ENCODE measurements at regions not wholly inside any gene's neighbourhood (a gene's known extent, or its start where the extent isn't known, plus 50 kb on each side); places are given as distances from the start of the nearest gene placed in this dataset.
"Not testable (repeated sequence)": the region's sequence is repeated elsewhere in the genome, so short reads cannot be mapped to it uniquely, and the experiment has no call there.

DNA sequence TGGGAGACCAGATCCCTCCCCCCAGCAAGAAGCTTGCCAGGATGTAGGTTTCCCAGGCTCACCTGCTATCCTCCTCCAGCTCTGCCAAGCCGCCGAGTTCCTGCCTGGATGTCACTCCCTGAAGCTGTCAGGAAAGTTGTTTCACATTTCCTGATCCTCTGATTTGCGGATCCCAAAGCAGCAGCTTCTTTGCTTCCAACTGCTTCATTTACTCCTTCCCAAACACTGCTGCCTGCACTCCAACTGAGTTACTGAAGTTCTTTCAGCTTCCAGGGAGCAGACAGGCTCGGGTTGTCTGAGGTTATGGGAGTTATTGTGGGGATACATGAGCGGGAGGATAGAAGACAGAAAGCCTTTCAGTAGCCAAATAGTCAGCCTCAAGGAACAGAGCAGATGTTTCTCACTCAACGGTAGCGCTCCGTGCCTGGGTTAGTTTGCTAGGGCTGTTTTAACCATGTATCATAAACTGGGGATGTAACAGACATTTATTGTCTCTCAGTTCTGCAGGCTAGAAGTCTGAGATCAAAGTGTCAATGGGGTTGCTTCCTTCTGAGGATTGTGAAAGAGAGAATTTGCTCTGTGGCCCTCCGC, 516.0 kb downstream of the REEP3 start:
- no peak for DNase-seq

DNA sequence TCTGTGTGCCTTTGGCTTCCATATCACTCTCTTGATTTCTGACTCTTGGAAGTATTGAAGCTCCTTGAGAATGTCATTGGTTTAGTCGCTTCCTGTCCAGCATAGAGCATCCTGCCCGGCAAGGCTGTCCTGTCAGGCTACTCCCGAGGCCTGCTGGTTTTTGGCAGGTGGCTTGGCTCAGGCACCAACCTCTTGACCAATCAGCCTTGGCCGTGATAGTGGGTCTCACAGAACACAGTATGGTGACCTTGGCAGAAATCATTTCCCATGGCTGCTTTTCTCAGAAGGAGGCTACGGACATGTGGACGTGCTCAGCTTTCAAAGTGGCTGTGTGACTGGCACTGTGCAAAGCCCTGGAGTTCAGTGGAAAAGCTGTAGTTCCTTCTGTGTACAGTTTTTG, 516.9 kb downstream of the REEP3 start:
- DNase-seq = no peak

DNA sequence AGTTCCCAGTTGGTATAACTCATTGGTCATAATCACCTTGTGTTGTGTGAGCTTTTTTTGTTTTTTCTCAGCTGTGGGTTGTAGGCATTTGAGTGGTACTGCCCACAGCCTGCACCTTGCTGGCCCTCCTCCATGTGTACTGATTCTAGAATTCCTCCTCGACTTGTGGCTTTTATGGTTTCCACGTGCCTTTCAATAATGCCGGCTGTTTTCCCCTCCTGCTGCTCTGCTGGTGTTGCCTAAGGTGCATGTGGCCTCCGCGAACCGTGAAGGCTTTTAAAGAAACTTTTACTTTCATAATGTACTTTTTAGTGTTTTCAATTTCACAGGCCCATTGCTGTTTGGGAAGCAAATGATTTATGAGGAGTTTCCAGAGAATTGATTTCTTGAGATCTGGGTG, 518.0 kb downstream of the REEP3 start:
- DNase-seq = no peak

DNA sequence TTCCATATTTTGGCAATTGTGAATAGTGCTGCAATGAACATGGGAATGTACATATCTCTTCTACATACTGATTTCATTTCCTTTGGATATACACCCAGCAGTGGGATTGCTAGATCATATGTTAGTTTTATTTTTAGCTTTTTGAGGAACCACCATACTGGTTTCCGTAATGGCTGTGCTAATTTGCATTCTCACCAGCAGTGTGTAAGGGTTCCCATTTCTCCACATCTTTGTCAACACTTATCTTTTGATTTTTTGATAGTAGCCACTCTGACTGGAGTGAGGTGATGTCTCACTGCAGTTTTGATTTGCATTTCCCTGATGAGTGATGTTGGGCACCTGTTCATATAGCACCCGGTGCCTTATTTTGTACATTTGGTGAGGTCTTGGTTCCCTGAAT, 519.6 kb downstream of the REEP3 start:
- DNase-seq = no peak

DNA sequence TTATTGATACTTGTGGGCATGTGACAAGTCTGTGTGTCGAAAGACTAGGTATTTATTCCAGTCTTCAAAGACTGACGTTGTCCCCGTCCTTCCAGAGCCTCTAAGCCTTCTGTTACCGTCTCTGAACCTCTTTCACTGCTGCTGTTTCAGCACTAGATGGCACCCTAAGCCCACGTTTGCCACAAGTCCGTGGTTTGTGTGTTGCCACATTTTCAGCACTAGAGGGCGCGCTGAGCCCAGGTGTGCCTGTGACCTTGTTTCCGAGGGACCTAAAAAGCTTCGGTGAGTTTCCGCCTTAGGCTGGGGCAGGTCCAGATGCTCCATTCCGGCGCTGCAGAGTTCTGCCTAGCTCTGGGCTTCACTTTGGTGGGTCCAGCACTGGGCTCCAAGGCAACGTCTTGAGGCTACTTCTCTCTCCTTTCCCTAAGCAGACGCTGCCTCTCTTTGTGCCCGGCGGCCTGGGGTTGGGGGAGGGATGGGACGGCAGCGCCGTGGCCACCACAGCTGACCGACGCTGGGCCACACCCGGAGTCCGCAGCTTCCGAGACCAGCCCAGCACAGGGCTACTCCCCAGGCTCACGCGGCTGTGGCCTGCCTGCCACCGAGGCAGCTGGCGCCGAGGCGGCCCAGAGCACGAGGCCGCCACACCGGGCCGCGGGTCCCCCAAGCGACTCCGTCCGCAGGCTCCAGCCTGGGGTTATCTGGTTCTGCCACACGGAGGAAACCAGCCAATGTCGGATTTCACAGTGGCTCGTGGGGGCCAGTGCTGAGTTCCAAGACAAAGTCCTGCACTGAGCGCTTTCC, 520.2 kb downstream of the REEP3 start:
- no peak for DNase-seq

DNA sequence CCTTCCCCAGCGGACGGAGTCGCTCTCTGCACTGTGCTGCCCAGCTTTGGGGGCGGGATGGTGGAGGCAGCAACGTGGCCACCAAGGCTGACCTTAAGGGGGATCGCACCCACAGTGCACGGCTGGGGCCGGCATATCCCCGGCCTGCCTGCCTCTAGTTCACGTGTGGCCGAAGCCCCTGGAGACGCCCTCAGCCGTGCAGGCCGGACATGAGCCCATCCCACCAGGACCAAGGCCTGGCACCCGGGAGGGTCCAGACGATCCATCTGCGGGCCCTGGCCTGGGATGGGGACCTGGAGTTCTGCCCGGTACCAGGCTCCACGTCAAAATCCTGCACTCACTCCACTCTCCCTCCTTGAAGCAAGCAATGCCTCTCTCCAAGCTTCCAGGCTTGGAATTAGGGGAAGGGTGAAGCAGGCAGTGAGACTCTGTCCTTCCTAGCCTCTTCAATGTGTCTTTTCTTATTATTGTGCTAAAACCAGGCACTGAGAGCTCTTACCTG, 520.8 kb downstream of the REEP3 start:
- DNase-seq = no peak

DNA sequence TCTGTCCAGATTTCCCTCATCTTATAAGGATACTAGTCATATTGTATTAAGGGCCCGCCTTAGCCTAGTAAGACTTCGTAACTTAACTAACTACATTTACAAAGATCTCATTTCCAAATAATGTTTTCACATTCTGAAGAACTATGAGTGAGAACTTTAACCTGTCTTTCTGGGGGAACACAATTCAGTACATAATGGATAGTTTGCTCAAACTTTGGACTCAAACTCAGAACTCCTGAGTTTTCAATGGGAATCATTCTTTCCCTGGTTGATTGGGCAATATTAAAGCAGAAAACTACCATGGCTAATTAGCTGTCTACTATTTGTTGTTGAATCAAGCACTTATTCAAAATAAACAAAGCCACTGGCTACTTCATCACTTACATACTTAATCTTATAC, 522.9 kb downstream of the REEP3 start:
- no peak for DNase-seq

DNA sequence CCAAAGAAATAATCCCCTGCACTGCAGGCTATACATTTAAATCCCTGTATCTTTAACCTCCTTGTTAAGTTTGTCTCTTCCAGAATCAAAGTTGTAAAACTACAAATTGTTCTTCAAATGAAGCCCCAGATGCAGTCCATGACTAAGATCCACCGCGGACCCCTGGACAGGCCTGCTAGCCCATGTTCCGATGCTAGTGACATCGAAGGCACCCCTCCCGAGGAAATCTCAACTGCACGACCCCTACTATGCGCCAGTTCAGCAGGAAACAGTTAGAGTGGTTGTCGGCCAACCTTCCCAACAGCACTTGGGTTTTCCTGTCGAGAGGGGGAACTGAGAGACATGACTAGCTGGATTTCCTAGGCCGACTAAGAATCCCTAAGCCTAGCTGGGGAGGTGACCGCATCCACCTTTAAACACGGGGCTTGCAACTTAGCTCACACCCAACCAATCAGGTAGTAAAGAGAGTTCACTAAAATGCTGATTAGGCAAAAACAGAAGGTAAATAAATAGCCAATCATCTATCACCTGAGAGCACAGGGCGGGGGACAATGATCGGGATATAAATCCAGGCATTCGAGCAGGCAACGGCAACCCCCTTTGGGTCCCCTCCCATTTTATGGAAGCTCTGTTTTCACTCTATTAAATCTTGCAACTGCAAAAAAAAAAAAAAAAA, 523.9 kb downstream of the REEP3 start:
- DNase-seq = not testable (repeated sequence)

DNA sequence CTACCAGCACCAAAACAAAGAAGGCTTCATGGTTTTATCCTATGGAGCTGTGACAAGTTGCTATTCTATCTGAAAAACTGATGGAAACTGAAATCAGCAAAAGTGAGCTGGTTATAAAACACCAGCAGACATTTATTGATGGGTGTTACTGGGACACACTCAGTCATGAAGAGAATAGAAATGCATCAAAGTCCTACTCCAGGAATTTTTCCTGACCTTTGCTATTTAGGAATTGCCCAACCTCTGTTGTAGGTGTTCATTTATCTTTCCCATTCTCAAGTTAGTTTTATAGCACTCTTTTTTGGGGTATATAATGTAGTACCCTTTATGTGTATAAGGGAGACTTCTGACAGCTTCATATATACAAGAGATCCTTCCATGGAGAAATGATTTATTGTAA, 533.2 kb downstream of the REEP3 start:
- DNase-seq = no peak

DNA sequence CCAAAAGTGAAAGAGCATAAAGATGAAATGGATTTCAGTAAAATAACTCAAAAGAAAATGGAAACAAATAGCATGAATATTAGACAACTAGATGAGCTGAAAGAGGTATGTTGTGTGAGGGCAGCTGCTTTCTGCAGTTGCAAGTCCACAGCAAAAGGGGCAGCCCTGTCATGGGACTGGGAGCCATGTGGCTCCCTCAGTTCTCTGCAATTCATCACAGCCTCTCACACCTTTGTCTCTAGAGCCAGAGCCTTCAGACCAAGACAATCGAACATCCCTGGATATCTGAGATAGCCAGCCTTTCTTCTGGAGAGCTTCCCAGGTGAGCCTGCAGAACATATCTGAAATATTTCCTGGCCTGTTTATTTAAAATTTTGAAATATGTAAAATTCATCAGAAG, 538.7 kb downstream of the REEP3 start:
- no peak for DNase-seq

DNA sequence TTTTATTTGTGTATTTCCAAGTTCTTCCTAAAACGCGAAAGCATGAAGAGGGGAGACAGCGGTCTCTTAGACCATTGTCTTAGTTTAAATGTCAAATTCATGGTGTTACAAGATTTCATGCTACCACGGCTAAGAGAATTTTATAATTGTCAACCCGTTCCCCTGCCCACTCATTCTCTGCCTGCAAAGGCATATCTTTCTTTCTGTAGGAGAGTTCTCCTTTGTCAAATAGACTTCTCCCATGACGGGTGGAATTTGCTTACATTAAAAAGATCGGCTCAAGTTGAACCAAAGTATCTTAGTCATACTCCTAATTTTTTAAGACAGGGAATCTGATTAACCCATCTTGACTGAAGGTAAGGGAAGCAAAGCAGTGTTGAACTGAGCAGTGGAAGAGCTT, 539.2 kb downstream of the REEP3 start:
- no peak for DNase-seq

DNA sequence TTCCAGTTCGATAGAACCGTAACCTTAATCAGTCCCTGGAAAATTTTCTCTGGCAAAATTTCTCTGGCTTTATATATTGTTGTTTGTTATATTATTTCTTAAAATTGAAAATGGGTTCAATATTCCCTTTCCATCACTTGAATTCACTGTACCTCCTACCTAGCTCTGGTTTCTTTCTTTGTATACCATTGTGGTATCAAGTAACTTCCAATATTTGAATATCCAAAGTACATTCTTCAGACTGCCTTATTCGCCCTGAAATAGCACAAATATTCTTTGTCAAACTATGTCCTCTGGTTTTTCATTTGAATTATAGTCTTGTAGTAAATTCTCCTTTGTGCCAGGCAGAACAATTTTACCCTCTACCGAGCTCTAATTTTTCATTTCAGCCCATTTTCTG, 541.6 kb downstream of the REEP3 start:
- DNase-seq = no peak

DNA sequence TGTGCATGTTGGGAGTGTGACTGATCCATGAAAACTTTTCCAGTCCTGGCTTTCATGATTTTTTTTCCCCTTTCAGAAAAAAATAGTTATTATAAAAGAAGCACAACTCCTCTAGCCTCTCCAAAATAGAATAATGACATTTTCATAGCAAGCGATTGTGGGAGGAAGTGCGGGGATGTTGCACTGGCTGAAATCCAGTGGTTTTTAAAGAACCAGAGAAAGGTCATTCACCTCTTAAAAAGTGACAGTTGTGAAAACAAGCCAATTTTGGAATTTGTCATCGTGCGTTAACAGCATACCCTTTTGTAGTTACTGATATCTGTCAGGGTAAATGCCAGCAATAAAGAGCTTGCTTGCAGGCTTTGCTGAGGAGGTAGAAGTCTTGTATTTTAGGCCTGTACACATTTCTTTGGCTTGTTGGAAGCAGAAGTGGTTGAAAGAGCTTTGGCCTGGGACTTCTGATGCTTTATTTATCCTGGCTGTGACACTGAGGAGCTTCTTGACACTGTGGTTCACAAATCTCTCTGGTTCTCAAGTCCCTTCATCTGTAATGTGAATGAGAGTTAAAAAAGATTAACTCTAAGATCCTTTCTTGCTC, 545.9 kb downstream of the REEP3 start:
- DNase-seq = no peak

DNA sequence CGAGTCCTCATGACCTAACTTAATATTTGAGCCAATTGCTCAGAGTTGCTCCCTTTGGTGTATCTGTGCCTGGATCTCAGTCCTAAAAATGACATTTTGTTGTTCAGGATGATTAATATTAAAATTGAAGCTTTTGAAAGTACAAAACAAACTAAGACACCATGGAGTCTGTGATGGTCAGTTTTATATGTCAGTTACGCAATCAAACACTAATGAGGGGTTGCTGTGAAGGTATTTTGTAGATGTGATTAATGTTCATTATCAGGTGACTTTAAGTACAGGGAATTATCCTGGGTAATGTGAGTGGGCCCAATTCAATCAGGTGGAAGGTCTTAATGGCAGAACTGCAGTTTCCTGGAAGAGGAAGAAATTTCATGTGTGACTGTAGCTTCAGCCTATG, 546.7 kb downstream of the REEP3 start:
- no peak for DNase-seq

DNA sequence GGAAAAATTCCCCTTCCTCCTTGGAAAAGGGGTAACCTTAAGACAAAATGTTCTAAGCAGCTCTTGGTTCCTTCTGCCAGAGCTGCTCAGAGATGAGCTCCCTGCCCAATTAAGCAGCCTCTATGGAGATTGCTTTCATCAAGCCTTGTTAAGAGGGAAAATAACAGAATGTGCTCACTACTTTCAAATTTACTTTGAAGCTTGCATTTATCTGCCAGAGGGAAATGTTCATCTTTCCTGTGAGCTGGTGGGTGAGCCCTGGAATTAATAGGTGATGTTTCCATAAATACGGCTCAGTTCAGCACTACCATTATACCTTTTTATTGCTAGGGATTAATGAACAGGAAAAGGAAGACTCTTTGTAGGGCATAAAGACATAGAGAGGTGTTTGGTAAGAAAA, 549.0 kb downstream of the REEP3 start:
- no peak for DNase-seq

DNA sequence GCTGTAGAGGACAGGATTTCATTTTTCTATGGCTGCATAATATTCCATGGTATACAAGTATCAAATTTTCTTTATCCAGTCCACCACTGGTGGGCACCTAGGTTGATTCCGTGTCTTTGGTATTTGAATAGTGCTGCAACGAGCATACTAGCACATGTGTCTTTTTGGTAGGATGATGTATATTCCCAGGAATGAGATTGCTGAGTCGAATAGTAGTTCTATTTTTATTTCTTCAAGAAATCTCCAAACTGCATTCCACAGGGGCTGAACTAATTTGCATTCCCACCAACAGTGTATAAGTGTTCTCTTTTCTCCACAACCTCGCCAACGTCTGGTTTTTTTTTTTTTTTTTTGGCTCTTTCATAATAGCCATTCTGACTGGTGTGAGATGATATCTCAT, 550.0 kb downstream of the REEP3 start:
- no peak for DNase-seq

DNA sequence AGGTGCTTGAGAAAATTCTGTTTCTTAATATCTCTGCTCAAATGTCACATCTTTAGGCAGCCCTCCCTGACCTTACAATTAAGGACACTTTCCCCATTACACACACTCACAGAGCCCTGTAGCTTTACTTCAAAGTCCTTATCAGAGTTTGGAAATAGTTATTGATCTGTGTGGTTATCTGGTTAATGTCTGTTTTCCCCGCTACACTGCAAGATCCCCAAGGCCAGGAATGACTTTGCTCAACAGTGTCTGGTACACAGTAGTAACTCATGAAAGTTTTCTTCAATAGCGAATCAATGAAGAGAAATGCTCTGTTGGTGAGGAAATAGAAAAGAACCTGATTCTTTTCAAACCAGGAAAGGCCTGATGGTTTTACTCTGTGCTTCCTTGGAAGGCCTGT, 554.4 kb downstream of the REEP3 start:
- no peak for DNase-seq

DNA sequence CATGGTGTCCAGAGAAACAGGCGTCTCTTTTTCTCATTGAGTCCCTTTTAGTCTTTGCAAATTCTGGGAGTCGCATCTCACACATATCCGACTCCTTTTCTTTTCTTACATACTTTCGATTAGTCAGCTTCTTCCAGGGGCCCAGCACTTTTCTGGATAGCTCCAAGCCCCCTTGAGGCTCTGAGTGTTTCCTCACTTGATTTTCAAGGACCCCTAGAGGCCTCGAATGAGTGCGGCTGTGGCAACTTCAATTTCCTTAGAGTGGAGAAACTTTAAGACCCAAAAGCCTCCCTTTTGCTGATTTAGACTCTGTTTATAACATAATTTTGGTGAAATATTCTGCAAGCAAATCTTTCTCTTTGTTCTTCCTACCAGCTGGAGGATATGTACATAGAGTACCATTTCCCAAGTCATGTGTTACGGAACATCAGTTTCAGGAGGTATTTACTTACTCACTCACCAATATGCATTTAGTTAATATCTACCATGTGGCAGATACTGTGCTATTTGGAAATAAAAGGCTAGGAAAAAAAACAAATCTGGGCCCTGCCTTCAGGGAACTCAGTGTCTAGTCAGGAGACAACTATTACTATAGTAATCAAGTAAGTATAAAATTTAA, 555.2 kb downstream of the REEP3 start:
- no peak for DNase-seq

DNA sequence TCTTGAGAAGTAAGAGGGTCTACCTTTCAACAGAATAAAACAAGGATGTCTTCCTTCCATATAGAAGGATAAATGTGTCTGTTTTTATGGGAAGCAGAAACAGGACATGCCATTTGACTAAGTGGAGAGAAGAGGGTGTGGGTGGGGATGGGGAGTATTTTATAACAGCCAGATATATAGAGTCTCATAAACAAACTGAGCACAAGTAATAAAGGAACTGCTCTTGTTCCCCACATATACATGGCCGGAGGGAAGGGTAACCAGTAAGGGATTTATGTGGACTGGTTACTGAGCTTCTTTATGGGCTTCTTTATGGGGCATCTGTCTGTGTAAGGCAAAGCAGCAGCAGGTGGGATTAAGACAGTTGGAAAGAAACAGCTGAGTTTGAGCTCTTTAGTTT, 558.1 kb downstream of the REEP3 start:
- no peak for DNase-seq

DNA sequence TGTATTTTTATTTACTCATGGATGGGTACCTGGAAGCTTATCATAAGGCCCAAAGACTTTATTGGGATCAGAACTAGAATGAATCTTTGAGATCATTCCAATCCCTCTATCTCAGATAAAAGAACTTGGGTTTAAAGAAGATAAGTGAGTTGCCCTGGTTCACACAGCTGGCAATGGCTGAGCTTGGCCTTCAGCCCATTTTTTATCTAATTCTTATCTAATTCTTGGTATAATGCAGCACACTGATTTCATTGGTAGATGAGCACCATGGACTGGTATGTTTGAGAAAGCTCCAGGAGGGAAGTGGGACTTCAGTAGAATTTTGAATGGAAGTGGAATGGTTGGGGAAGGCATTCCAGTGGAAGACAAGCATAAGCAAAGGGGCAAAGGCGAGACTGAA, 558.9 kb downstream of the REEP3 start:
- DNase-seq = no peak

DNA sequence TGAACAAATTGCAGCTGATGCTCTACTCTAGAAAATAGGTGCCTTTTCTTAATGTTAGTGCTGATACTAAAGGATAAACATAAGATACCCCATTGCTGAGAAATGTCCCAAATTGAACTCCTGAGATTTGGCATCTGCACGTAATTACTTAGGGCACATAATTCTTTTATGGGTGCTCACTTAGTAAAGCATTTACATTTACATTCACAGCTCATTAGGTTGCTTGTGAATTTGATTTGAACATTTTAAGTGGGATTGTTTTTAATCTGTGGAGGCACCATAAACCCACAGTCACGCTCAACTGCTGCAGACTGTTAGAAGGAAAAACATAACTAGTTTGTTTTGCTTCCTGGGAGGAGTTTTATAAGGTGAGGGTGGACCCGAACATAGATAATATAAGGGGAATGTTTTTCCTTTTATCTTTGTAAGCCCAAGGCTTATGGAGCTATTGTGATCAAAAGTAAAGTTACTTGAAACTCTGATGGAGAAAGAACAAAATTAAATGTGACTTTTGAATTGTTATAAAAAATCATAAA, 560.8 kb downstream of the REEP3 start:
- no peak for DNase-seq

DNA sequence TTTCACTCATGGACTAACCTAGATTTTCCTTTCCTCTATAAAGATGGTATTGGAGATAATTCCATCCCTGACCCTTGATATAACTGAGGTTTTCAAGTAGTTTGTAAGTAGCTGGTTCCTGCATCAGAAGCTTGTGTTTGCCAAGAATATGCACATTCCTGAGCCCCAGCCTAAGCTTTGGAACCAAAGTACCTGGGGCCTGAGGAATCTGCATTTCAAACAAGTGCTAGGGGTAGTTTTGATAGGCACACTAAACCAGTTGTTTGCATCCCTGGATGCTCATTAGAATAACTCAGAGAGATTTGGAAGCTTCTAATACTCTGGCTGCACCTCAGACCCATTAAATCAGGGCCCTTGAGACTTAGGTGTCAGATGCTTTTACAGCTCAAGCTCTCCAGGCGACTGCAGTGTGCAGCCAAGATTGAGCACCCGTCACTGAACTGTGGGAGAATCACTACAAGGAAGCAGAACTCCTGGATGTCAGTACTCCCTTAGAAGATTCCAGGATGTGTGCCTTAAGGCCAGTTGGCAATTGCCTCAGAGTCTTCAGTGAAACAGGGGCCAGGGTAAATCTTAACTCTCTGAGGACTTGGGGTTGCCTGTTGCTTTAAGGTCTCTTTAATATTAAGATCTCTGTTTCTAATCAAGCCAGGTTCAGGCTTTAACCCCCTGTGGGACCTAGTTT, 565.0 kb downstream of the REEP3 start:
- no peak for DNase-seq

All from NCI-H226 (cell line).